Gastroesophageal sphincter (tissue), 3 donors: ENCODE measurements at regions not wholly inside any gene's neighbourhood (a gene's known extent, or its start where the extent isn't known, plus 50 kb on each side); places are given as distances from the start of the nearest gene placed in this dataset.

Experiments used
- CTCF ChIP-seq, 4 experiments: fragments of 200-600 bp in 2 of 4; fragments of 450-650 bp in 2 of 4; sonication (generic) in 1 of 4; IDR thresholded peaks; one replicate each; pipeline ENCODE4 v1.5.1; 2017 to 2019; ENCODE audit warnings: antibody characterized with exemption in 4 of 4, mild to moderate bottlenecking in 2 of 4, moderate library complexity in 2 of 4
- EP300 ChIP-seq: sonication (generic); formaldehyde crosslinking; IDR thresholded peaks from one replicate; pipeline ENCODE4 v1.6.1; 2017; ENCODE audit warnings: antibody characterized with exemption, mild to moderate bottlenecking

- TF ChIP-seq CTCF (IDR thresholded peaks at IDR 0.05) = no peak
- TF ChIP-seq EP300 = no peak
Measured at GRCh38 chr10:89921403-89921802, 220.0 kb downstream of the KIF20B start.
